Fibroblast of mammary gland (primary cell): ENCODE measurements at regions not wholly inside any gene's neighbourhood (a gene's known extent, or its start where the extent isn't known, plus 50 kb on each side); places are given as distances from the start of the nearest gene placed in this dataset.

ENCODE experiments used
- DNase-seq: peaks from one replicate; pipeline ENCODE4 v3.0.0-alpha.2; 2010; ENCODE audit warnings: low read depth
- H3K4me3 ChIP-seq: 2 replicates; pipeline ENCODE4 v1.5.1; 2011; ENCODE audit warnings: low read depth, mild to moderate bottlenecking, low read length, moderate library complexity; ENCODE audit not compliant: control insufficient read depth
- TF ChIP-seq, protein P1 (sequence below): conservative IDR thresholded peaks from 2 replicates; pipeline ENCODE4 v1.5.1; 2011; ENCODE audit warnings: low read depth, low read length, inconsistent platforms; ENCODE audit not compliant: control insufficient read depth, insufficient read depth

DNA sequence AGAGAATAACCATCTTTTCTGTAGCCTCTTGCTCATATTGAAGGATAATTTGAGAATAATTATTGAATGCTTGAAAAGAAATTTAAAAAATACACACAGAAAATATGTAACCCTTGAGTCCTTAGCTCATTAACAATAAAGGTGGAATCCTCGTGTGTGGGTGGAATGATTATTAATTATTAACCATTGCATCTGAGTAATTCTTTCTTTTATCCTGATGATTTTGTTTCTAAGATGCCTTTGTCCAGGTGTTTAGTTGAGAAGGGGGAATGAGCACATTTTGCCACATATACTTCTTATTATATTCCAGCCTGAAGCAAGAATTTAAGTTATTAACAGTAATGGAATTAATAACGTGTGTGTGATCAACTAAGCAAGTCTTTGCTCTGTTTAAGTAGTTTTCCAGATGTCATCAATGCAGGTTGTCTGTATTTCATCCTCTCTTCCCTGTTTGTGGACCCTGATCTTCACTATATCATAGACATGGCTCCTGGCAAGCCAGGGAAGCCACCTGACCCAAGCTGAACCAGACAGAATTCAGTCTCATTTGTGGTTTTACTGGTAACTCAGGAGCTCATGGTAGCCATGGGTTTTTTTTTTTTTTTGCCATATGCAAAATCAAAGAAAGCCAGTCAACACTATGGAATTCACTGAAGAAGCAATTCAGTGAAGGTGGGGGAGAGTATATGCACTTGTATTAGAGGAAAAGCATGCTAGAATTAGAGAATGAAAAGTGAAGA is 144.3 kb downstream of the KIF20B start:
- no peak overlapping the region for H3K4me3 ChIP-seq
- TF ChIP-seq, protein P1, sequence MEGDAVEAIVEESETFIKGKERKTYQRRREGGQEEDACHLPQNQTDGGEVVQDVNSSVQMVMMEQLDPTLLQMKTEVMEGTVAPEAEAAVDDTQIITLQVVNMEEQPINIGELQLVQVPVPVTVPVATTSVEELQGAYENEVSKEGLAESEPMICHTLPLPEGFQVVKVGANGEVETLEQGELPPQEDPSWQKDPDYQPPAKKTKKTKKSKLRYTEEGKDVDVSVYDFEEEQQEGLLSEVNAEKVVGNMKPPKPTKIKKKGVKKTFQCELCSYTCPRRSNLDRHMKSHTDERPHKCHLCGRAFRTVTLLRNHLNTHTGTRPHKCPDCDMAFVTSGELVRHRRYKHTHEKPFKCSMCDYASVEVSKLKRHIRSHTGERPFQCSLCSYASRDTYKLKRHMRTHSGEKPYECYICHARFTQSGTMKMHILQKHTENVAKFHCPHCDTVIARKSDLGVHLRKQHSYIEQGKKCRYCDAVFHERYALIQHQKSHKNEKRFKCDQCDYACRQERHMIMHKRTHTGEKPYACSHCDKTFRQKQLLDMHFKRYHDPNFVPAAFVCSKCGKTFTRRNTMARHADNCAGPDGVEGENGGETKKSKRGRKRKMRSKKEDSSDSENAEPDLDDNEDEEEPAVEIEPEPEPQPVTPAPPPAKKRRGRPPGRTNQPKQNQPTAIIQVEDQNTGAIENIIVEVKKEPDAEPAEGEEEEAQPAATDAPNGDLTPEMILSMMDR, result no peak
- peak; percentile 47 for DNase-seq

DNA sequence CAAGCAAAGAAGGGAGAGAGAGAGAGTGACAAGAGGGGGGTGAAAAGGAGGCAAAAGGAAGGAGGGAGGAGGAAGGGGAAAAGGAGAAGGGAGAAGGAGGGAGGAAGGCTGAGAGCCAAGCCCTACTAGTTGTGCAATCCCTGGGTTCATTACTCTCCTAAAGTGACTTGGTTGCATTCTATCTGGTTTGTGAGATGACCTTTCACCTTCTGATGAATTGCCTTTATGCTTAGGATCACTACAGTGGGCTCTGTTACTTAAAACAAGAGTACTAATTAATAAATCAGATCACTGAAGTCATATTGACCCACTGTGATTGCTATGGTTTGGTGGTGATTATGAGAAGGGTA is 144.9 kb downstream of the KIF20B start:
- no peak overlapping the region for H3K4me3 ChIP-seq
- DNase-seq, result peak; percentile 26
- TF ChIP-seq, protein P1, result no peak

DNA sequence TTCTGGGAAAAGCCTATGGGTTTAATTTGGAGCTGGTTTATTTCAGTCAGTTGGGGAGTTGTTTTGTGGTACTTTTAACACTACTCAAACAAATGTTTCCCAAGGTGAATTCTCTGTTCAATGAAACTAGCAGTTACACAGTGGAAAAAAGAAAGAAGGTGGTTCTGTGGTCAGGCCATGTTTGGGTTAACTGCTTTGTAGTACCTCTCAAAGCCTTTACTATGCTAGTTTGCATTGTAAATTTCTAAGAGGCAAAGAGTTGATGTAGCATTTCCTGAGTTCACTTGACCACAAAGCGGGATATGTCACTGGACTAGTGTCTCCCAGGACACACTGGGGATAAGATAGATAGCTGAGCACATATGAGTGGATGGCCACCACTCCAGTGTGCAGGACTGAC is 145.4 kb downstream of the KIF20B start:
- TF ChIP-seq, protein P1, result no peak
- no peak for DNase-seq

DNA sequence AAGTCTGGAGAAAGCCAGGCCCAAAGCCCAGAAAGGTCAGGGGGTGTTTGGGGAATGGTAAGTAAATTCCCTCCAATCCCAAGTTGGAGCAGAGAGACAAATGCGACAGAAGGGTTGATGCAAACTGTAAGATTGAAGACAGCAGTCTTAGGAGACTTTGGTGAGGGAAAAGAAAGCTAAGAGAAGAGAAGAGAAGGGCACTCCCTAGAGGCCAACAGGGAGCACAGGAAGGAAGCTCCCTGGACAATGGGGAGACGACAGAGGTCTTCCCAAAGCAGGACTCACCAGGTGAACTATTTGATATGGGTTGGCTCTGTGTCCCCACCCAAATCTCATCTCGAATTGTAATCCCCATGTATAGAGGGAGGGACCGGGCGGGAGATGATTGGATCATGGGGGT is 151.5 kb downstream of the KIF20B start:
- no peak overlapping the region for H3K4me3 ChIP-seq
- no peak for DNase-seq
- TF ChIP-seq, protein P1, result no peak

More for the DNA sequence above, 145.4 kb downstream of the KIF20B start:
- no peak overlapping the region for H3K4me3 ChIP-seq

DNA sequence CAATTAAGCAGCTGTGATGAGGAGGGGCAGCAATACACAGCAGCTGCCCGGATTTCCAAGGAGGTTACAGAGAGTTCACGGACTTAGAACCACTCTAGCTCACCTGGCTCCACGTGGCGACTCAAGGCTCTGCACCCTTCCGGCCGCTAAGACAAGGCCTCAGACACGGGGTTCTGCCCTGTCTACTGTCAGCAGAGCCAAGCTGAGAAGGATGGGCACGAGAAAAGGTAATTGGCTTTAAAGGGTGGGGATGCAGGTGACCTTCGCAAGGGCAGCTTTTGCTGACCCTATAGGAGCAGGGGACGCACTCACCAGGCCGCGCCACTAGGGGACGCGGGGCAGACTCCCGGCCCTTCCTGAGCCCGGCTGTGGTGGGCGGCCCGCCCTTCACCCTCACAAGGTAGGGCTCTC is 152.4 kb downstream of the KIF20B start:
- TF ChIP-seq, protein P1, result peak; percentile 12
- no peak for DNase-seq
- no peak overlapping the region for H3K4me3 ChIP-seq

DNA sequence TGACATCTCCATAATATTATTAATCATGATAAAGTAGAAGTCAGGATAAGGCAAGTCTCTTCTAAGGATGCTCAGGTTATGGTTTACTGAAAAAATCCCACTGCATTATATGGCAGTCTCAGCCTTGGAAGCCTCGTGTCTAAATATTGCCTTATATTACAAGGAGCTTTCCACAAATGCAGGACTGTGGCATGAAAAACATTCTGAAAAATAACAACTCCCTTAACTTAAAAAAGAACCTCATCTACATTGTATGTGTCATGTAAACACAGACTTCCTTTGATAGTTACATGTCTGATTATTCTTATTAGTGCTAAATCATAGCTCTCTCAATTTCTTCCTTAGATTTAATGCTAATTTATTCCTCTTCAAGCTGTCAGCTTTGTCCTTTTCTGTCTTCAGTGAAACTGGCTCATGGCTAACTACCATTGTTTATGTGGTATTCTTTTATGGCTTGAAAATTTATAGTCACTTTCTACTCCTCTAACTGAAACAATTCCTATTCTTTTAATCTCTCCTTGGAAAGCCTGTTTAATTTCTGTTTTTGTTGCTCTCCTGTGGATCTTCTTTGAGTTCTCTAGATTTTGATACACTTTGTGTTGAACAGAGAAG is 156.1 kb downstream of the KIF20B start:
- no peak overlapping the region for H3K4me3 ChIP-seq
- TF ChIP-seq, protein P1, result no peak
- DNase-seq, result no peak

DNA sequence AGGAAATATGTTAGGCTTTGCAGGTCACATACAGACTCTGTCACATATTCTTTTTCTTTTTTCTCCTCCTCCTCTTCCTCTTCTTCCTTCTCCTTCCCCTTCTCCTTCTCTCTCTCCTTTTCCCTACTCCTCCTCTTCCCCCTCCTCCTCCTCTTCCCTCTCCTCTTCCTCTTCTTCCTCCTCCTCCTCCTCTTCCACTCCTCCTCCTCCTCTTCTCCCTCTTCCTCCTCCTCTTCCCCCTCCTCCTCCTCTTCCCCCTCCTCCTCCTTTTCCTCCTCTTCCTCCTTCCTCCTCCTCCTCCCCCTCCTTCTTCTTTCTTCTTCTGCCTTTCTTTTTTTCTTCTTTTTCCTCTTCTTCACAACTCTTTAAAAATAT is 159.8 kb downstream of the KIF20B start:
- no peak for DNase-seq
- TF ChIP-seq, protein P1, result no peak
- H3K4me3 ChIP-seq, result no peak overlapping the region
